Activated T-helper 1 cell treated with anti-CD3 and anti-CD28 coated beads, Interleukin-12 subunit alpha, Interleukin-12 subunit beta, Interleukin-2, Interleukin-4 antibody, amounts not matched to agents 30 ng/mL and 10 ng/mL and 1 ng/mL, durations not matched to agents 14 hours and 24 hours and 36 hours (primary cell): ENCODE measurements at regions not wholly inside any gene's neighbourhood (a gene's known extent, or its start where the extent isn't known, plus 50 kb on each side); places are given as distances from the start of the nearest gene placed in this dataset.

ENCODE experiments used
- DNase-seq: peaks from one replicate; pipeline ENCODE4 v3.0.0; 2021; ENCODE audit warnings: low spot score
- H3K27ac Mint-ChIP-seq: one replicate; pipeline ENCODE4 v1.8.0; 2021; ENCODE audit warnings: mild to moderate bottlenecking, mixed read lengths
- H3K27me3 Mint-ChIP-seq: one replicate; pipeline ENCODE4 v1.8.0; 2022; ENCODE audit warnings: mild to moderate bottlenecking, moderate library complexity, mixed read lengths; ENCODE audit not compliant: insufficient read depth
- H3K36me3 Mint-ChIP-seq: one replicate; pipeline ENCODE4 v1.8.0; 2021; ENCODE audit warnings: low read depth, mixed read lengths
- H3K4me1 Mint-ChIP-seq: one replicate; pipeline ENCODE4 v1.8.0; 2021; ENCODE audit warnings: low read depth, mixed read lengths
- H3K4me3 Mint-ChIP-seq: one replicate; pipeline ENCODE4 v1.8.0; 2021; ENCODE audit warnings: mild to moderate bottlenecking, moderate library complexity, mixed read lengths
- H3K9me3 Mint-ChIP-seq: one replicate; pipeline ENCODE4 v1.8.0; 2021; ENCODE audit warnings: mixed read lengths
- intact Hi-C: fragments of 100-400 bp; cut with micrococcal nuclease; formaldehyde crosslinking; loops from one replicate; pipeline ENCODE4 v1.15.1; 2024

DNA sequence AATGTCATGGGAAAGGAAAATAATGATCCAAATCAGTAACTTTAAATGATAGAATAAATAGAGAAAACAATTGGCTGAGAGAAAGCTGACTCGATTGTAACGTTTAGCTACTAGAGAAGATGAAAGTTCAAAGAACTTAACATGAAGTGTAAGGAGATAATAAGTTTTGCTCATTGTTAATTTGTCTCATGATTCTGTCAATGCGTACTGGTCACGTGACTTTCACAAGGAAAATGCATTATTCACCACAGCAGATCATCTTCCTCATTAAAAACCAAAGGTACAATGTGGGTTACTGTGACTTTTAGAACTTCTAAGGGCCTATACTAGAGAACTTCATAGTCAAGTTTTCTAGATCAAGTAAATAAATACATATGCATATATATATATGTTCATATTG, 1207.2 kb downstream of the EFNB2 start:
- no peaks in the 10 kb centered on the region for H3K36me3 Mint-ChIP-seq

DNA sequence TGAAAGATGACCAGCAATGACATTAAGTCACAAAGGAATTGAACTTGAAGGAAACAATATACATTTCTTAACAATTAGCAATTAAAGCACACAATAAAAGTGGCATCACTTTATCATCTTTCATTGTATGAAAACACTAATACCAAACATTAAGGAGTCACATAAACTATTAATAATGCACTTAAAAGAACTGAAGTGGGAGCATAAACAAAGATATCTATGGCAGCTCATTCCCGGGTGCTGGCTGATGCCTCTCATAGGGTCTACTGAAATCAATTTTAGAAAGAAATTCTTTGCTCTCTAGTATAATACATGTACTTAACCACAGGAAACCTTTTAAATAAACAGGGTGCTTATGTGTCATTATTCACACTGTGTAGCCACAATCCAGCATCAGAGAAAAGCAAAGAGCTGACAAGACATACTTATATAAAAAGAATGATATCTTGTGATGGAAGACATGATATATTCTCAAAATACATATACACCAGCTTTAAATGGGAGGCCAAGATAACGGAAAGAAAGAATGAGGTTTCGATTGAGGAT, 1207.8 kb downstream of the EFNB2 start:
- H3K4me1 Mint-ChIP-seq = no peaks in the 10 kb centered on the region
- H3K9me3 Mint-ChIP-seq = no peaks in the 10 kb centered on the region
- intact Hi-C loops = no loop called here
- no peaks in the 10 kb centered on the region for H3K27me3 Mint-ChIP-seq
- DNase-seq = no peak
- no peak overlapping the region for H3K27ac Mint-ChIP-seq
- H3K4me3 Mint-ChIP-seq = no peak overlapping the region
- no peaks in the 10 kb centered on the region for H3K36me3 Mint-ChIP-seq

More for the DNA sequence above, 1207.2 kb downstream of the EFNB2 start:
- intact Hi-C loops = no loop called here
- no peaks in the 10 kb centered on the region for H3K27me3 Mint-ChIP-seq
- H3K4me1 Mint-ChIP-seq = no peaks in the 10 kb centered on the region
- no peak for DNase-seq
- H3K4me3 Mint-ChIP-seq = no peak overlapping the region
- H3K27ac Mint-ChIP-seq = no peak overlapping the region
- no peaks in the 10 kb centered on the region for H3K9me3 Mint-ChIP-seq

DNA sequence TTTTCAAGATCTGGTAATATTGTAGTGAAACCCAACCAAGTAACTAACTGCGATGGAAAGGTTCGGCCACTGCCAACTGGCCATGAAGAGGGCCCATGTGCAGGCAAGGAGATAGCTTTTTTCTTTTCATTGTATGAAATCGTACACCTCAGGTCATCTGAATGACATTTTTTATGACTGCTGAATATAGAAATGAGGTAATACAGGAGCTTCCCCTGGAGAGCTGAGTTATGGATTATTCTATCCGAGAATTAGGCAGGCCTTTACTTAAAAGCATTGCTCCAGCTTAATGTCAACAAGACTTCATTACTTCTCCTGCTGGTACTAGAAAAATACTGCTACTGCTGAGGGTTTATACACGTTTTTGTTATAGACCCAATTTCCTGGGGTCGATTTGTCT, 1215.6 kb downstream of the EFNB2 start:
- Mint-ChIP-seq H3K9me3 (no peaks in the 10 kb centered on the region), H3K27ac (no peak overlapping the region), H3K36me3 (no peaks in the 10 kb centered on the region), H3K4me1 (no peaks in the 10 kb centered on the region), H3K4me3 (no peak overlapping the region), H3K27me3 (no peaks in the 10 kb centered on the region)
- intact Hi-C loops = no loop called here
- DNase-seq = no peak

DNA sequence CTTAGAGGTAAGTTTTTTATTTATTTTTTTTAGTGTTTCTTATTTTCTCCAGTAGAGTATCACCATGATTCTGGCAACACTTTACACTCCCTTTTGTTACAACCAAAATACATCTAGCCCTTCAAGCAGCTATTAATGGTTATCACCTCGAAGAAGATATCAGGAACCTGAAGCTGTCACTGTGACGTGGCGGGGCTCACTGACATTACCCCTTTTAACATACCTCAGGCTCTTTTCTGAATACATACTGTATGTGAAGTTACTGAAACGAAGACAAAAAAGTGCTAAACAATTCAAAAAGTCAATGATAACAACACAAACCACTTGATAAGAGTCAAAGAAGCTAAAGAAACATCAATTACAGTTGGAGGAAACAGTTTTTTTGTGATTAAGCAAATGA, 1218.7 kb downstream of the EFNB2 start:
- no peaks in the 10 kb centered on the region for H3K4me1 Mint-ChIP-seq
- H3K9me3 Mint-ChIP-seq = no peaks in the 10 kb centered on the region
- no peak overlapping the region for H3K27ac Mint-ChIP-seq
- DNase-seq = no peak
- intact Hi-C loops = no loop called here
- H3K27me3 Mint-ChIP-seq = no peaks in the 10 kb centered on the region
- no peaks in the 10 kb centered on the region for H3K36me3 Mint-ChIP-seq
- no peak overlapping the region for H3K4me3 Mint-ChIP-seq

- Mint-ChIP-seq H3K36me3 (no peaks in the 10 kb centered on the region), H3K4me3 (no peak overlapping the region), H3K27me3 (no peaks in the 10 kb centered on the region), H3K27ac (no peak overlapping the region), H3K4me1 (no peaks in the 10 kb centered on the region), H3K9me3 (no peaks in the 10 kb centered on the region)
- intact Hi-C loops = no loop called here
- DNase-seq = no peak
These were observed 1222.6 kb downstream of the EFNB2 start for GRCh38 chr13:105312906-105313305.

DNA sequence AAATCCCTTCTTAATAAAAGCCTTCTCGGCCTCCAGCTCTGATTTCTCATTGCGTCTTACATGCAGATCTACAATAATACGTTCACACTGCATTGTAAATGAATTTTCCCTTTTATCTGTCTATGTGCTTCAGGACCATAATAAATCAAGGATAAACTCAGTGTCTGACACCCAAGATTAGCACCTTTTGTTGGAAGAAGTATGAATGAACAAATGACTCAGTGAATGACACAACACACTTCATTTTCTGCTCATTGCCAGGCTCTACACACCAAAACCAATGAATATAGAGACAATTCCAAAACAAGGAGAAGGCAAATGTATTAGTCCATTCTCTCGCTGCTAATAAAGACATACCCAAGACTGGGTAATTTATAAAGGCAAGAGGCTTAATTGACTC, 1224.4 kb downstream of the EFNB2 start:
- Mint-ChIP-seq H3K36me3 (no peaks in the 10 kb centered on the region), H3K9me3 (no peaks in the 10 kb centered on the region), H3K4me3 (no peak overlapping the region), H3K27ac (no peak overlapping the region), H3K4me1 (no peaks in the 10 kb centered on the region), H3K27me3 (no peaks in the 10 kb centered on the region)
- DNase-seq = no peak
- intact Hi-C loops = no loop called here

GRCh38 chr13:105307776-105308175, 1227.7 kb downstream of the EFNB2 start:
- intact Hi-C loops = no loop called here
- H3K4me3 Mint-ChIP-seq = no peak overlapping the region
- H3K9me3 Mint-ChIP-seq = no peaks in the 10 kb centered on the region
- no peaks in the 10 kb centered on the region for H3K4me1 Mint-ChIP-seq
- DNase-seq = no peak
- H3K36me3 Mint-ChIP-seq = no peaks in the 10 kb centered on the region
- H3K27me3 Mint-ChIP-seq = no peaks in the 10 kb centered on the region
- H3K27ac Mint-ChIP-seq = no peak overlapping the region

- intact Hi-C loops = no loop called here
- DNase-seq = no peak
- H3K9me3 Mint-ChIP-seq = no peaks in the 10 kb centered on the region
- H3K27ac Mint-ChIP-seq = no peak overlapping the region
- H3K4me3 Mint-ChIP-seq = no peak overlapping the region
- no peaks in the 10 kb centered on the region for H3K4me1 Mint-ChIP-seq
- no peaks in the 10 kb centered on the region for H3K36me3 Mint-ChIP-seq
- H3K27me3 Mint-ChIP-seq = no peaks in the 10 kb centered on the region
These were observed 1237.6 kb downstream of the EFNB2 start for GRCh38 chr13:105297839-105298238.

DNA sequence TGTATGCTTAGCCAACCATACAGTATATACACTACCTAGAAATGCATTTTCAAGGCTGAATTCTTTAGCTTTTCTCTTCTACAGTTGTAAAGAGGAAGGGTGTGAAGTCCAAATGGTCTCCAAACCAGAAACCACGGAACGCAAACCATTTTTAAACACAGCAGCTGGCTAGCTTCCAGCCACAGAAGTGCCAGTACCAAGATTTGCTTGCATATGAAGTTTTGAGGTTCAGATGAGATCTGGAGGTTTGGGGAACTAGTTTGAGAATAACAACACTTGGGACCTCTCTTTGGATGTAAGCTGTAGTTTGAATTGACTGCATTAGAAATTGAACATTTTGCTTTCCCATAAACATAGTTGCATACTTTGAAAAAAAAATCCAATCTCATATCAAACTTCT, 1243.5 kb downstream of the EFNB2 start:
- Mint-ChIP-seq H3K9me3 (no peaks in the 10 kb centered on the region), H3K27me3 (no peaks in the 10 kb centered on the region), H3K4me3 (no peak overlapping the region), H3K27ac (no peak overlapping the region), H3K4me1 (no peaks in the 10 kb centered on the region), H3K36me3 (no peaks in the 10 kb centered on the region)
- intact Hi-C loops = no loop called here
- DNase-seq = no peak

DNA sequence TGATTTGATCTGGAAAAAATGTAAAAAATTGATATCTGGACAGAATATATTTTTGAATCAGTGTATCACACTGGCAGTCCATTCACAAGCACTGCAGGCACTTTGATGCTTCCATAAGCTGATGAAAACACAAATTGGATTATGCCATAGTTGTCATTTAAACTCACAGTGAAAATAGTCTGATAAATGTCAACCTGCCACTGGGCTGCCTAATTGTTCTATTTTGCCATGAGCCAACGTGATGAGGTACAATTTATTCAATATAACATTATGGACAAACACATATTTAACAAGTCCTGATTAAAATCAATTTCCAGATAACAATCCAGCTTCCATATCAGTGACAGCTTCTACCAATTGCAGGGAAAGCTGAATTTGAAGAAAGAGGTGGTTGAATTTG, 1244.9 kb downstream of the EFNB2 start:
- no peak overlapping the region for H3K27ac Mint-ChIP-seq
- no peak overlapping the region for H3K4me3 Mint-ChIP-seq
- no peak for DNase-seq
- intact Hi-C loops = no loop called here
- no peaks in the 10 kb centered on the region for H3K27me3 Mint-ChIP-seq
- H3K4me1 Mint-ChIP-seq = no peaks in the 10 kb centered on the region
- no peaks in the 10 kb centered on the region for H3K36me3 Mint-ChIP-seq
- no peaks in the 10 kb centered on the region for H3K9me3 Mint-ChIP-seq

DNA sequence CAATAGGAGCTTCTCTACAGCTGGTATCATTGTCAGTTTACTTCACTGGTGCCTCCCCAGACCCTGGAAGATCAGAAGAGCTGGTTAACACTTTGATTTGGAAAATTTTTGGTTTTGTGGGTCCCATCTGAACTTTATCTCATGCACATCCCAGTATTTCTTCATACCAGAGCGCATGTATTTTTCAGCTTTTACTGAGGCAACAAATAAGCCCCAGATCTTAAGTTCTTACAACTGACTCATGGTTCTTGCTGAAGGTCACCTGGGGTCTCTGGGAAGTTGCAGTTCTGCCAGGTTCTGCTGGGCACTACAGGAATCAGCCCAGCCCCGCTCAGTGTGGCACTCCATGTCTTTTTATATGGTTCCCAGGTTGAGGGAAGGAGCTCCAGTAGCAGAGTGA, 1249.9 kb downstream of the EFNB2 start:
- no peak for DNase-seq
- no peaks in the 10 kb centered on the region for H3K4me1 Mint-ChIP-seq
- intact Hi-C loops = no loop called here
- H3K27ac Mint-ChIP-seq = no peak overlapping the region
- H3K36me3 Mint-ChIP-seq = no peaks in the 10 kb centered on the region
- no peaks in the 10 kb centered on the region for H3K9me3 Mint-ChIP-seq
- H3K4me3 Mint-ChIP-seq = no peak overlapping the region
- no peaks in the 10 kb centered on the region for H3K27me3 Mint-ChIP-seq

GRCh38 chr13:105282406-105283285, 1252.8 kb downstream of the EFNB2 start:
- Mint-ChIP-seq H3K27ac (no peak overlapping the region), H3K4me3 (no peak overlapping the region), H3K27me3 (no peaks in the 10 kb centered on the region), H3K36me3 (no peaks in the 10 kb centered on the region), H3K9me3 (no peaks in the 10 kb centered on the region), H3K4me1 (no peaks in the 10 kb centered on the region)
- no peak for DNase-seq
- intact Hi-C loops = no loop called here

- no peak for DNase-seq
- no peaks in the 10 kb centered on the region for H3K27me3 Mint-ChIP-seq
- H3K27ac Mint-ChIP-seq = no peak overlapping the region
- H3K36me3 Mint-ChIP-seq = no peaks in the 10 kb centered on the region
- no peaks in the 10 kb centered on the region for H3K4me1 Mint-ChIP-seq
- no peak overlapping the region for H3K4me3 Mint-ChIP-seq
- intact Hi-C loops = no loop called here
- no peaks in the 10 kb centered on the region for H3K9me3 Mint-ChIP-seq
These were observed 1256.5 kb downstream of the EFNB2 start for GRCh38 chr13:105278943-105279381.
